ENCODE measurements at regions not wholly inside any gene's neighbourhood (a gene's known extent, or its start where the extent isn't known, plus 50 kb on each side); places are given as distances from the start of the nearest gene placed in this dataset.

DNA sequence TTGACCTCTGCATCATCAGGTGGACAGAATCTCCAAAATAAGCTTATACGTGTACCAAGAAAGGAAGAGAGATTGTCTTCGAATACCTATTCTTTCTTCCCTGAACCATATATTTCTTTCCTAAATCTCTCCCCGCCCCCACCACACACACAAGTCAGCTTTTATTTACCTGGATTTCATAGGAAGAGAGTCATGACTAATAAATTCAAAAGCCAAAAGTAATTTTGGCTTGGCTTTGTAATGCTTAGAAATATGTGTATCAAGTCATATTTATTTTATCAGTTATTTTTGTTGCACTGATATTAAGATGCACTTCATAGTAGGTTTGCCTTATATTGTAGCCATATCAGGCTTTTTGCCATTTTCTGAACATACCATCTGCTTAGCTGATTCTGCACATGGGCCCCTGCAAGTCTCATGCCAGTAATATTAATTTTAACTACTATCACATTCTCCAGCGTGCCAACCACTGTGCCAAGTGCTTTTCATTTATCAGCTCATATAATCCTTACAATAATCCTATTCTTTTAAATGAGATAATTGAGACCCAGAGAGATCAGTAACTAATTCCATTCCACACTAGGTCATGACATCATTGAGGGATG lies 1405.3 kb upstream of the NUDT12 start:
- no peak for DNase-seq (ENCODE audit: low read depth)
- H3K4me3 ChIP-seq (ENCODE audit: low read depth, low read length) = no peak overlapping the region
- in situ Hi-C loops (cut with HindIII; ENCODE audit: low sequenced_read_pairs) = no loop called here
- TF ChIP-seq, protein P1, sequence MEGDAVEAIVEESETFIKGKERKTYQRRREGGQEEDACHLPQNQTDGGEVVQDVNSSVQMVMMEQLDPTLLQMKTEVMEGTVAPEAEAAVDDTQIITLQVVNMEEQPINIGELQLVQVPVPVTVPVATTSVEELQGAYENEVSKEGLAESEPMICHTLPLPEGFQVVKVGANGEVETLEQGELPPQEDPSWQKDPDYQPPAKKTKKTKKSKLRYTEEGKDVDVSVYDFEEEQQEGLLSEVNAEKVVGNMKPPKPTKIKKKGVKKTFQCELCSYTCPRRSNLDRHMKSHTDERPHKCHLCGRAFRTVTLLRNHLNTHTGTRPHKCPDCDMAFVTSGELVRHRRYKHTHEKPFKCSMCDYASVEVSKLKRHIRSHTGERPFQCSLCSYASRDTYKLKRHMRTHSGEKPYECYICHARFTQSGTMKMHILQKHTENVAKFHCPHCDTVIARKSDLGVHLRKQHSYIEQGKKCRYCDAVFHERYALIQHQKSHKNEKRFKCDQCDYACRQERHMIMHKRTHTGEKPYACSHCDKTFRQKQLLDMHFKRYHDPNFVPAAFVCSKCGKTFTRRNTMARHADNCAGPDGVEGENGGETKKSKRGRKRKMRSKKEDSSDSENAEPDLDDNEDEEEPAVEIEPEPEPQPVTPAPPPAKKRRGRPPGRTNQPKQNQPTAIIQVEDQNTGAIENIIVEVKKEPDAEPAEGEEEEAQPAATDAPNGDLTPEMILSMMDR (IDR thresholded peaks at IDR 0.05; ENCODE audit: low read depth, low read length, missing control alignments) = no peak

DNA sequence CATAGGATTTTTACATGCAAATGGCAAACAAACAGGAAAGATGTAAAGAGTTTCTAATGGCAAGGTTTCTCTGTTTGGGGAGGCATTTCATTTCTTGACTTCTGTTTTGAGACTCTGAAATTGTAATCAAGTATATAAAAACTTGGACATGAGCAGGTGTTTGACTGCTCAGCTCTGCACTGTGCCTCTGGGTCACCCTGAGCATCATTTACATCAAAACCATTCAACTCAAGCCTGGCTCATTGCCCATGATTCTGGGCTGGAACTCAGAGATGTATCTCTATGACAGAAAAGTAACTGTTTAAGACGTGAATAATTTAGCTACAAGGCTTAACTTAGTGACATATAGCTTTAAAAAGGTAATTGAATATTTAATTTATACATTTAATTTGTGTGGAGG lies 1402.4 kb upstream of the NUDT12 start:
- DNase-seq (ENCODE audit: low read depth) = no peak
- TF ChIP-seq, protein P1 (IDR thresholded peaks at IDR 0.05; ENCODE audit: low read depth, low read length, missing control alignments) = no peak
- no peak overlapping the region for H3K4me3 ChIP-seq (ENCODE audit: low read depth, low read length)
- in situ Hi-C loops (cut with HindIII; ENCODE audit: low sequenced_read_pairs) = no loop called here

DNA sequence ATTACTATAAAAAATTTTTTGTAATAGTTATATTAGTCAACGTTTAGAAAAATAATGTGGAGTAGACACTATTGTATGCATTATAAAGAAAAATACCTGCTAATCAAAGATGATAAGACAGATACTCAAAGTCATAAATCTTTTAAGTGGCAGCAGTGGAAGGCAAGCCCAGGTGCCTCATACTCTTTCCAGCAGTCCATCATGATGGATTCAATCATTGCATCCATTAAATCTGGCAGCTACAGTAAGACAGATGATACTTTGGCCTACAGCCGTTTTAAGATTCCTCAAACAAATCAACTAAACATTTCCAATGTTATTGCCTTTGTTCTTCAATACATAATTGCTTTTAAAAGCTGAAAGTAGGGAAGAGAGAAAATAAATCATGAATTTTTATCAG lies 1392.9 kb upstream of the NUDT12 start:
- in situ Hi-C loops (cut with HindIII; ENCODE audit: low sequenced_read_pairs) = no loop called here
- TF ChIP-seq, protein P1 (IDR thresholded peaks at IDR 0.05; ENCODE audit: low read depth, low read length, missing control alignments) = no peak
- H3K4me3 ChIP-seq (ENCODE audit: low read depth, low read length) = no peak overlapping the region
- DNase-seq (ENCODE audit: low read depth) = no peak

DNA sequence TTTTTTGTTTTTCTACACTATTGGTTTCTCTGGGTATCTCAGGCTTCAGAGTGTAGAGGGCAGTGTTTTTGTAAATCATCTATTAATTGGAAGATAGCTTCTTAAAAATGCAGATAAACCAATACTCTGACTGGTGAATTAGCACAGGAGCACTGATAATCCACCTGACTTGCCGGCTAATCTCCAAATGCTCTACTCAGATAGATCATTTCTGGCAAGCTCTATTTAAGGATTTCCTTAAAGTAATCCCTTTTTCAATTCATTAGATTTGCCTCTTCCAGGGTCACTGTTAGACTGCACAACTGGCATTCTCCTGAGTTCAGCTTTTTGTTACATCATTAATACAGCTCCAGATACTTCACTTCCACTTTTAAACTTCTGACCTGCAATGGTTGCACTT lies 1390.3 kb upstream of the NUDT12 start:
- DNase-seq (ENCODE audit: low read depth) = no peak
- in situ Hi-C loops (cut with HindIII; ENCODE audit: low sequenced_read_pairs) = no loop called here
- TF ChIP-seq, protein P1 (IDR thresholded peaks at IDR 0.05; ENCODE audit: low read depth, low read length, missing control alignments) = no peak
- H3K4me3 ChIP-seq (ENCODE audit: low read depth, low read length) = no peak overlapping the region

DNA sequence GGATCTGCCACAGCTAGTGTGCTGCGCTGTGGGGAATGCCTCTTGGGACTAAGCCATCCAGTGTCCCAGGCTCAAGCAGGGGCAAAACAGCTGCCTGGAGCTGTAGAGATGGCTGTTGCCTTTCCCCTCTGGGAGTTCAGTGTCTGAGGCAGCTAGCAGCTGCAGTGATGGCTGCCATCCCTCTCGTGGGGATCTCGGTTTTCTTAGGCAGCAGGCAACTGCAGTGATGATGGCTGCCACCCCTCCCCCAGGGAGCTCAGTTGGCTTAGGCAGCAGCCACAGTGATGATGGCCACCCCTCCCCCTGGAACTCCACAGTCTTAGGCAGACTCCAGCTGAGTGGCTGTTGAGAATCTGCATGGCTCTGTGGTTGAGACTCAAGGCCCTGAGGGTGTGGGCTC lies 1389.2 kb upstream of the NUDT12 start:
- in situ Hi-C loops (cut with HindIII; ENCODE audit: low sequenced_read_pairs) = no loop called here
- DNase-seq (ENCODE audit: low read depth) = no peak
- no peak overlapping the region for H3K4me3 ChIP-seq (ENCODE audit: low read depth, low read length)
- TF ChIP-seq, protein P1 (IDR thresholded peaks at IDR 0.05; ENCODE audit: low read depth, low read length, missing control alignments) = no peak

DNA sequence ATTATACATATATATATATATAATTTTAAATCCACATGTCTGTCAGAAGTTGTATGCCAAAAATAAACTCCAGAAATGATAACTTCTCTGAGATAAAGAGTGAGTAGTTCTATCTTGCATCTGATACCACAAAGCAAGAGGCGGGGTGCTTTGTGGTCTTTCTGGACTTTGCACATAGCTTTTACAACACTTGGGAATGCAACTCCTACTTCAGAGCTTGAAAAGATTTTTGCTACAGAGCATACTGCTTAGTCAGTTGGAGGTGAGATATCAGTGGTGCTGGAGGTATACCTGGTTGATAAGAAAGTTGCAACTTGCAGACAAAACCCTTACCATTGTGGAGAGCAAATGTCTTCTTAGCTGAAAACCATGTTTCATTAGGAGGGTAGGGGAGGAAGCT lies 1384.5 kb upstream of the NUDT12 start:
- in situ Hi-C loops (cut with HindIII; ENCODE audit: low sequenced_read_pairs) = no loop called here
- TF ChIP-seq, protein P1 (IDR thresholded peaks at IDR 0.05; ENCODE audit: low read depth, low read length, missing control alignments) = no peak
- DNase-seq (ENCODE audit: low read depth) = no peak

More for the DNA sequence above, 1384.5 kb upstream of the NUDT12 start:
- no peak overlapping the region for H3K4me3 ChIP-seq (ENCODE audit: low read depth, low read length)
